ENCODE measurements at regions not wholly inside any gene's neighbourhood (a gene's known extent, or its start where the extent isn't known, plus 50 kb on each side); places are given as distances from the start of the nearest gene placed in this dataset.

DNA sequence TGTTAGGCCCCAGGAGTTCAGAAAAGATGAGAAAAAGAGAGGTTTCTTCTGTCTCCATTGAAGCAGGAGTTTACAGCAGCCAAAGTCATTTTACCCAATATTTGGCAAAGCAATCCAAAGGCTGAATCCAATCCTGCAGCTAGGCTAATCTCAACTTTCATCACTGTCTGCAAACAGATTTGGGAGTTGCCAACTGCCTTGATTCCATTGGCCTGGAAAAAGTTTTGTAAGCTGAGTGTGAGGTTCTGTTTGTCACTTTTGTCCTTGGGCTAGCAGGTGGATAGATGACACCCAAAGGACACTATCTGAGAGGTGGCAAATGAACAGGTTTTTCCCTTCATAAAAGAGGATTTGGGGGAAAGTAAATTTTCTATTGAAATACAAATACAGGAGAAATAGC, 56.6 kb upstream of the SETBP1 start:
- no peak for FAIRE-seq

DNA sequence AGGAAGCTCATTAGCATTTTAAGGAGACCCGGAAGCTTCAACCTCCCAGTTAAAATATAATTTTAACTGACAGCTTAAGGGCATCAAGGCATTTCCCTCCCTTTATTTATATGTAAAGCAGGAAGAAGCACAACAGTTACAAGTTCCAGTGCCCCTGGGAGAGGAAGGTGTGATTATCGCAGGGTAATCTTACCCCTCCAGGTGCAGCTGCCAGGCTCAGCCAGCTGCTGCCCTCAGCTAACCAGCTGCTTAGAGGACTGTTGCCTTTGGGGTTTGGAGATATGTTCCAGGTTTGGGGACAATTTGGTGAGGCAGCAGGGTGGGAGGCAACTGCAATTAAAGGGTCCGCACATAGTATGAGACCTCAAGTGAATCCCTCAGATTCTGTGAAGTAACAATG, 55.3 kb upstream of the SETBP1 start:
- no peak for FAIRE-seq

DNA sequence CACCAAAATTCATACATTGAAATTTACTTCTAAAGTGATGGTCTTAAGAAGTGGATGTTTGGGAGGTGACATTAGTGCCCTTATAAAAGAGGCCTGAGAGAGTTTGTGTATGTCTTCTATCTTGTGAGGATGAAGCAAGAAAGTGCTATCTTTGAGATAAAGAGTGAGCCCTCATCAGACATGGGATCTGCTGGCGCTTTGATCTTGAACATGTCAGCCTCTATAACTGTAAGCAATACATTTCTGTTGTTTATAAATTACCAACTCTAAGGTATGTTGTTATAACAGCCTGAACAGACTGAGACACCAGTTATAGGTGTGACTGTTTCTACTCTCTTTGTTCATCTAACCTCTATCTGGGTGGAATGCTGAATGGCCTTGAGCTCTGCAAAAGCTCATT, 54.5 kb upstream of the SETBP1 start:
- FAIRE-seq: no peak

DNA sequence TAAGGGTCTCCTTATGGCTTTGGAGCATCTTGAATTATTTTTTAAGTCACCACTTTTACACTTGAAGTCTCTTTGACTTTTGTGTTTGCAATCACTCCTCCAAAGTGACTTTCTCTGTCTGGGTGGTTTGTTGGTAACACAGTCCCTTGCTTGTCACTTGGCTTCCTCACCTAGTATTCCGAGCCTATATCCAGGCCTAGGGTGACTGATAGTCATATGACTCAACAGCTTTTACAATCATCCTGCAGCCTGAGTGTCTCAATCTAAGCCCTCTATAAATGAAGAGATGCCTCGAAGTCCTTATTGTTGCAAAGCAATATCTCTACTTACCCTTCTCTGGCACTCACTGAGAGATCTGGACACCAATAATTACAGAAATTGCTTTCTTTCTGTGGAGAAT, 53.9 kb upstream of the SETBP1 start:
- FAIRE-seq: no peak

DNA sequence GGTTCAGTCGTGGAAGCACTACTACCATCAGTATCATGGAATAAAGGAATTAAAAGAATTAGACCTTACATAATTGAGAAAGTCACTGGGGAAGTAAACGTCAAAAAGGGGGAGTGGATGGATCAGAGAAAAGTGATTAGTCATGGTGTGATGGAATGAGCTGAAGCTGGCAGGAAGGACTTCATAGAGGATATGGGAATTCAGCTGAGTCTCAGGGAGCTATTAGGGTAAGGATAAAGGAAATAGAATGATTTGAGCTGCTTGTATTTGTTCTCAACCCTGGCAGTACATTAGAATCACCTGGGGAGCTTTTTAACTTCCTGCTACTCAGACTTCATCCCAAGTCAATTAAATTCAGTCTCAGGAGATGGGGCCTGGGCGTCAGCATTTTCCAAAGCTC, 53.4 kb upstream of the SETBP1 start:
- FAIRE-seq: no peak

DNA sequence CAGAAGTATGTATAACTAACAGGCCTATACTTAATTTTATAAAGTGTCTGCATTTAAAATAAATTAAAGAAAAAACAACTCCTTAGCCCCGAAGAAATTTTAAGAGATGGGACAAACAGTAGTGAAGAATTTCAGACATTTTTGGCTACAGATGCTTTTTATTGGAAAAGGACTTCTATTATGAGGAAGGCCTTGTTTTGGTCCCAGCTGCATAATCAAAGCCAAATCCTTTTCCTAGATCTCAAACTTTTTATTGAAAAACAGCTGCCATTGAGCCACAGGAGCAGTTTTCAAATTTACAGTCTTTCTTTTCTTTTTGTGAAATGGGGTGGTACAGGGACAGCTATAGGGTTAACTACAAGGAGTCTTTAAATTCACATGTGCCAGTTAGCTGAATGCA, 51.3 kb upstream of the SETBP1 start:
- no peak for FAIRE-seq

DNA sequence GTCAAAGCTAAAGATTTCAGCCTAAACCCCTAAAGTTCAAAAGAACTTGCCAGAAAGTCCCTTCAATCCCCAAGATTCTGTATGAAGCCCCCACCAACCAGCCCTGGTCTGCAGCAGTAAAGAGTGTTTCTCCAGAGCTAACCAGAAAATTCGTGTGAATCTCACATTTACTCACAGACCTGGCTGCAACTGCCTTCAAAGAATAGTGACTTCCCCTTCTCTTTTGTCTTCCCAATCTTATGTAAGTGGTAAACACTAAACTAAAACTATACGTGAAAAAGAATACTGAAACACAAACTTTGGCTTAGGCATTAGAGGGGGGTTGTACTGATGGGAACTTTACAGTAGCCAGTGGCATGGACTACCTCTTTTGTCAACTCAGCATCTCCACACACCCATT, 50.6 kb upstream of the SETBP1 start:
- FAIRE-seq: no peak
